ENCODE measurements at regions not wholly inside any gene's neighbourhood (a gene's known extent, or its start where the extent isn't known, plus 50 kb on each side); places are given as distances from the start of the nearest gene placed in this dataset.
A peak's percentile ranks its signal among the peaks of the same experiment; 100 is the strongest.

DNA sequence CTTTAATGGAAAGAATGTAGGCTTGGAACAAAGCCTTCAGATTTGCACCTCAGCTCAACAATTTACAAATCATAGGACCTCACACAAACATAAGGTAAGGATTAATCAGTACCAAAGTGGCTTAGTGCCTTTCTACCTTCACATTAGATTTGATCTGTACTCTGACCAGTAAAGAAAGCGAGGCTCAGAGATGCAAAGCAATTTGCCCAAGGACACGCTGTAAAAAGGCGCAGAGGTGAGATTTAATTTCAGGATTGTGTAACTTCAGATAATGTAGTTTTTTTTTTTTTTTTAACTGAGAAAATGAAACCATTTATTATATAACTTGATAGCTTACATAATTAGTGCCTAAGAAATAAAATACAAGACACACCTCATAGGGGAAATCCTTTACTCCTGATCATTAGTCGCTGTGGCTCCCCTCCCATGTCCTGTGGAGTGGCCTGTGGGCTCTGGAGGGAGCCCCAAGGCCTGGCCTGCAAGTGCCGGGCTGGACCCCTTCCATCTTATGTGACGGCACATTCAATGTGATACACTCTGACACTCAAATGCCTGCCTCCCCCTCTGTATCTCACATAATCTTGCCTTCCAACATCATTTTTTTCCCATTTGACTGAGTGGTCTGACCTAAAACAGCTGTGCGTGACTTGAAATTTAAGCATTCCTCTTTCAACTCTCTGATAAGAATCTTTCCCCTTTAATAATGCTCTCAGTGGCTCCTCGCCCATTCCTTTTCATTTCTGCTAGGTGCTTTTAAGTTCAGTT, 426.5 kb upstream of the DAB1 start:
- DNase-seq, result no peak

GRCh38 chr1:57848406-57848805, 424.5 kb upstream of the DAB1 start:
- DNase-seq, result no peak

GRCh38 chr1:57845041-57845440, 421.2 kb upstream of the DAB1 start:
- DNase-seq, result no peak

DNA sequence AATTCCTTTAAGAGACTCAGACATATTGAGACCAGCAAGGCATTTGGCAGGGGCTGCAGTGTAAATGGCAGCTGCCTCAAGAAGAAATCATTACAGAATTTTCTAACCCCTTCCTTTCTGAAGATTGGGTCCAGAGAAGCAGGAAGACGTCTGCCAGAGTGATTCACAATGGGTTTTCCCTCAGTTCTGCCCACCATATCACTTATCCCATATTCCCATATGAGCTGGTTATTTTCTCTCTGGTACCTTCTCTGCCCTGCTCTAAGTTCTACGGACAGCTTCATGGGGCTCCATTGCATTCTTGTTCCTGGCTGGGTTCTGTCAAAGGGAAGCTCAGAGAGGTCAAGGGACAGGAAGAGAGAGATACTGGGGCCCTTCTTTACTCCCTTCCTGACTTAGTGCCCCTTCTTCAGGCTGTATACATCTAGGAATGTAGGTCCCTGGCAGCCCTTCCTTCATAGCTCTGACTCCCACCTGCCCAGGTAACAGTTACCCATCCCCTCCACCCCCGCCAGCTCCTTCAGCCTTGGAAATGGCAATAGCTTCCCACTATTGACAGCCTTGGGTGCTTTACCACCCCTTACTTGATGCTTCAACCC, 420.6 kb upstream of the DAB1 start:
- no peak for DNase-seq

- DNase-seq, result no peak
These were observed 419.9 kb upstream of the DAB1 start for GRCh38 chr1:57843760-57844159.

GRCh38 chr1:57839526-57839925, 415.7 kb upstream of the DAB1 start:
- peak in 1 of 2 experiments; percentile 23 for DNase-seq

DNA sequence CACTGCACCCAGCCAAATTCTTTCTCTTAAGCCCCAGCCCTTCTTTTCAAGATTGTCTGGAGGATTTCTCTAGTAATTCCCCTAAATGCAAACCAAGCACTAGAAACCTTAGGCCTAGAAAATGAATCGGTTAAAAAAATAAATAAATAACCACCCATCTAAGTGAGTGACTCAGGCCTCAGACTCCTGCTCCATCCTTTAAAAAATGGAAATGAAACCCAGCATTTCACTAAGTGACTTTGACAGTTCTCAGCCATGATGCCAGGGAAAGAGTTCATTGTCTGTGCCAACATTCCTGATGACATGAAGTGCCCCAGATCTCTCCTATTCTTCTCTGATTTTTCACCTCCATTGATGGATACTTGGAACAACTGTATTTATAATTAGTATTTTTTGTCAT, 415.2 kb upstream of the DAB1 start:
- DNase-seq, result no peak

GRCh38 chr1:57835620-57836019, 411.8 kb upstream of the DAB1 start:
- peak in 1 of 2 experiments; percentile 13 for DNase-seq

- DNase-seq, result no peak
These were observed 409.4 kb upstream of the DAB1 start for GRCh38 chr1:57833296-57833695.

GRCh38 chr1:57832612-57833011, 408.8 kb upstream of the DAB1 start:
- no peak for DNase-seq

- no peak for DNase-seq
These were observed 407.8 kb upstream of the DAB1 start for GRCh38 chr1:57831624-57832023.

DNA sequence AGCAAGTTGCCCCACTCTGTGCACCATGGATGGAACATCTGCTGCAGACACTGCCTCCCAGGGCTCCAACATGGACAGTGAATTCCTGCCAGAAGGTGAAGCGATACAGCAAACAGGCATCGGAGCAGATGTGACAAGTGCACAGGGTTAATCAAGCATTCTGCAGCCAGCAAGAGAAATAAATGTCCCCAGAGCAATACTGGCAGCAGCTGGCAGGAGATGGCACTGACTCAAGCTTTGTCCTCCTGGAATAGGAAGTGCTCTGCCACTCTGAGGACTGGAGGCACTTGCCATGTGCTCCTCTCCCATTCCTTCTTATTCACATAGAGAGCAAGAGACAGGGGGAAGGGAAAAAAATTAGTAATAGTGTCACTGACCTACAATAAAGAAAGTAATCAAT, 402.7 kb upstream of the DAB1 start:
- no peak for DNase-seq

- DNase-seq, result no peak
These were observed 400.7 kb upstream of the DAB1 start for GRCh38 chr1:57824535-57824934.

GRCh38 chr1:57820356-57821095, 396.7 kb upstream of the DAB1 start:
- no peak for DNase-seq

DNA sequence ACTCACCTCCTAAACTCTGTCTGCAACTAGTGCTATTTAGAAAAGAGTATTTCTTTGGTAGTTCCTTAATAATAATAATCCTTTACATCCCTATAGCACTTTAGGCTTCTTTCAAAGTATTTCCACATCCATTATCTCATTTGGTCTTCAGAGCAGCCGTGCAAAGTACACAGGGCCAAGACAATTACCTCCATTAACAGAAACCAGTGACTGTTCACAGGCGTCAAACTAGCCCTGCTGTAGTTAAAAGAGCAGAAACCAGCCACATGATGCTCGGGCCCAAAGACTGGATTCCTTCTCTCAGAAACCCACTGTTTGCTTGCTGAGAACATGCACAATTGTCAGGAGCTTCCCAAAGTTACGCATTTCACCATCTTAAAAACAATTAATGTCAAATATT, 396.0 kb upstream of the DAB1 start:
- DNase-seq, result no peak

DNA sequence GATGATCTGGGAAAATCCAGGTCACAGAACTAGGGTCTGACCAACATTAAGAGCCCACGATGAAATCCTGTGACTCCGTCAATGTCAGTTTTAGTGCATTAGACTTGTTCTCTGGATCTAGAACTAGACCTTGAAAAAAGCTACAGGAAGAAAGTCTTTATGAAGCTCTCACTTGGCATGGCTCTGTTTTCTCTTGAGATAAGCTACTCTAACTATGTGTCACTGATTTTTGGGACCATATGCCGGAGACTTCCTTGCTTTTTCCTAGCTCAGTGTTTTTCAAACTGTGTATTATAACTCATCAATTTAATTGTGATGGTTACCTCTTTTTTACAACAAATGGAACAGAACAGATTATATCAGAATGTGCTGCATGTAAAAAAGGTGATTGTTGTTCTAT, 379.7 kb upstream of the DAB1 start:
- DNase-seq, result no peak

DNA sequence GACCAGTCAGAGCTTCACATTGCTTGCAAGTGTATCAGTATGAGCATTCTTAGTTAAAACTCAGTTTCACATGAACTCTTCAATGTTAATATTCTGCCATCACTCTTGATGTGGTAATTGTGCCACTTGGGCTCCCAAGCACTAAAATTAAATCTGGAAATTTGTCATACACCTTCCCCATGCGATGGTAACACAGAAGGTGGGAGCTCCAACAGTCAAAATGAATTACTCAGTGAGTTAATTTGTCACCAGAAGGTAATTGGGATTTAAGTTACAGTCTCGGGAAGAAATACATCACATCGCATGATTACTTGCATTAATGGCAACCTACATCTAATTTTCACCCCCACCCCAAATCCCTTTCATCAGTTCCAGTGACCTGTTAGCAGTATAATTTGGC, 376.5 kb upstream of the DAB1 start:
- no peak for DNase-seq

DNA sequence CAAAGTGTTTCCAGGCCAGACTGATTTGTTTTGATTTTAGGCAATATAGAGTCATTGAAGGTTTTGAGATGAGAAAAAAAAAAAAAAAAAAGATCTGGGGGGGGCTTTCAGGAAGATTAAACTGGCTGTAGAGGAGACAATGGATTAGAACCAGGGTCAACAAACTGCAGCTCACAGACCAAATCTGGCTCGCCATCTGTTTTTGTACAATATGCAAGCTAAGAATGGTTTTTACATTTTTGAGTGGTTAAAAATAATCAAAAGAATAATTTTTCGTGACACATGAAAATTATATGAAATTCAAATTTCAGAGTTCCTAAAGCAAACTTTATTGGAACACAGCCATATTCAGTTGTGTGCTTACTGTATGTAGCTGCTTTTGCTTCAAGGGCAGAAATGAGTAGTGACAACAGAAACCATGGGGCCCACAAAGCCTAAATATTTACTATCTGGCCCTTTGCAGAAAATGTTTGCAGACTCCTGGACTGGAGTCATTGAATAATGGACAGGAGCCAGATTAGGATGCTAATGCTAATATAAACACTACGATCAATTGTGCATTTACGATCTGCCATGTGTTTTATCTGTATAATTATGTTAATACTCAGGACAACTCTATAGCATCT, 375.7 kb upstream of the DAB1 start:
- peak; percentile 21 to 33 for DNase-seq

GRCh38 chr1:57798543-57798942, 374.7 kb upstream of the DAB1 start:
- DNase-seq, result no peak

DNA sequence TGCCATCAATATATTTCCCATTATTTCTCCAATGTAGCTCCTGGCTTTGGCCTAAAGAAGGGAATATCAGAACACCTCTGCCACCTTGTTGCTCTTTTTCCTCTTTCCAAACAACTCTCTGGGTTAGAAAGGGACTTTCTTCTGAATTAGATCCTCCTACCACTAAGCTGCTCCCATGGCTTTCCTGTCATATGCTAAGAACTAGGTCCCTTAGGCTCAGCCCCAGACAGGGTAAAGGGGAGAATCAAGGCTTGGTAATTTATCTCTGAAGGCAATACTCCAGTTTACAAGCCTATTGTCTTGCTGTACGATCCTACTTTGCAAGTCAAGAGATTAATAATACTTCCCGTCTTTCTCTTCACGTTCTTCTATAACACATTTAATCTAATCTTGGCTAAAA, 373.2 kb upstream of the DAB1 start:
- no peak for DNase-seq

- DNase-seq, result no peak
These were observed 372.8 kb upstream of the DAB1 start for GRCh38 chr1:57796616-57797015.

DNA sequence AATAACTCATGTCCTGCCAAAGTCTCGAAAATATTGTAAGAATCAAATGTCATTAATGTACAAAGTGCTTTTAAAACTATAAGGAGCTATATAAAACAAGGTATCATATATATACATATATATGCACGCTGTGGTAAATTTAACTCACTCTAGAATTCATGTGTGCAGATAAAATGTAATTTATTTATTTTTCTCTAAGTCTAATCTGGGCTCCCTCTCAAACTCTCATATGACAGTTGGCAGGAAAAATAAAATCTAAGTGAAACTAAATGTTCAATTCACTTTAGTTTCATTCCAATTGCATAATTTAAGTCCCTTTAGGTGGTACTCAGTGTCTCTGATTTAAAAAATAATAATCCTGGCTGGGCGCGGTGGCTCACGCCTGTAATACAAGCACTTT, 372.0 kb upstream of the DAB1 start:
- DNase-seq, result no peak

DNA sequence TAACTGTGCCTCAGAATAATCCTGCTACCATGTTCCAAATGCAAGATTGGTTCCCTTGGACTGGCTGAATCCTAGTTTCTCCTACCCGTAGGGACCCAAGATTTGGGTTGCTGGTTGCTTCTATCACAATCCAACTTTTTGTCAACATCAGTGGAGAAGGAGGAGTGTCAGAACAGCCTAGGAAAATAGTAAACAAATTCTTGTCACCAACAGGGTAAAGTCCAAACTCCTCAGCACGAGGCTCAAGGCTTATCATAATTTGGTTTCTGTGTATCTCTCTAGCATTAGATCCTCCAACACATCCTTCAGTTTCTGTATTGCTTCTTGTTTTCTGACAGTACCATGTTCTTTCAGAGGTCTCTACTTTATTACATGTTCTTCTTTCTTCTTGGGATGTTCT, 370.2 kb upstream of the DAB1 start:
- DNase-seq, result no peak

GRCh38 chr1:57791497-57791896, 367.6 kb upstream of the DAB1 start:
- no peak for DNase-seq
